IMR-90 (cell line): ENCODE measurements at regions not wholly inside any gene's neighbourhood (a gene's known extent, or its start where the extent isn't known, plus 50 kb on each side); places are given as distances from the start of the nearest gene placed in this dataset.
"Not testable (repeated sequence)": the region's sequence is repeated elsewhere in the genome, so short reads cannot be mapped to it uniquely, and the experiment has no call there.

ENCODE experiments used
- BHLHE40 ChIP-seq: fragments of 150-350 bp; IDR thresholded peaks from 2 replicates; pipeline ENCODE4 v1.6.1; 2016; ENCODE audit warnings: mild to moderate bottlenecking, low read depth, low read length
- CTCF ChIP-seq: conservative IDR thresholded peaks from 2 replicates; pipeline ENCODE4 v1.5.1; 2012; ENCODE audit warnings: mild to moderate bottlenecking, low read depth, low read length, improper control_type of control experiment
- ELK1 ChIP-seq: fragments of 150-350 bp; IDR thresholded peaks from 2 replicates; pipeline ENCODE4 v1.6.1; 2016; ENCODE audit warnings: low read depth, mild to moderate bottlenecking, low read length, moderate library complexity, borderline replicate concordance
- FOS ChIP-seq: fragments of 150-350 bp; IDR thresholded peaks from 2 replicates; pipeline ENCODE4 v1.6.1; 2016; ENCODE audit warnings: low read depth, low read length
- MAFK ChIP-seq: IDR thresholded peaks from 2 replicates; pipeline ENCODE4 v1.6.1; 2012; ENCODE audit warnings: low read depth, low read length, improper control_type of control experiment
- MXI1 ChIP-seq: IDR thresholded peaks from 2 replicates; pipeline ENCODE4 v1.6.1; 2012; ENCODE audit warnings: low read depth, mild to moderate bottlenecking, low read length, moderate library complexity, borderline replicate concordance
- POLR2A ChIP-seq: IDR thresholded peaks from 2 replicates; pipeline ENCODE4 v1.6.1; 2012; ENCODE audit warnings: mild to moderate bottlenecking, low read depth, low read length
- RAD21 ChIP-seq: IDR thresholded peaks from 2 replicates; pipeline ENCODE4 v1.6.1; 2012; ENCODE audit warnings: low read length, improper control_type of control experiment
- RCOR1 ChIP-seq: IDR thresholded peaks from 2 replicates; pipeline ENCODE4 v1.6.1; 2012; ENCODE audit warnings: mild to moderate bottlenecking, low read length, improper control_type of control experiment; ENCODE audit not compliant: insufficient replicate concordance
- RFX5 ChIP-seq: IDR thresholded peaks from 2 replicates; pipeline ENCODE4 v1.8.0; 2012; ENCODE audit warnings: low read depth, mild to moderate bottlenecking, low read length, moderate library complexity
- USF2 ChIP-seq: fragments of 150-350 bp; IDR thresholded peaks from 2 replicates; pipeline ENCODE4 v1.6.1; 2017; ENCODE audit warnings: mild to moderate bottlenecking, antibody characterized with exemption, low read length, low read depth

DNA sequence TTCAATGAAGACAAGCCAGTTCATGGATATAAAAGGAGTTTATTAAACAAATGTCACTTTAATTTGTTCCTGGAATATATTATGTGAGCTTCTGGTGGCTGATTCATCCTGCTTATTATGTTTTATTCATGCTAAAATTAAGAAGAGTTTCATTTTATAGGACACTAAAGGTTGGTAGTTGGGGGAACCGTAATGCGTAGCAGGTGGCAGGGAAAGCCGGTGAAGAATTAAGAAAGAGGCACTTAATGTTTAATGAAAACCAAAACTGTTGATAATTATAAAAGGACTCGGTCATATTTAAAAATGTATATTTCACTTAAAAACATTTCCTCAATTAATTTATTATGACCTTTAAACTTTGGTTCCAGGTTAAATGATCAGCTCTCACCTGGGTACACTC lies 94.3 kb downstream of the XKR3 start:
- not testable (repeated sequence) for TF ChIP-seq CTCF, BHLHE40, POLR2A, FOS, ELK1, USF2, RAD21, RCOR1, RFX5, MAFK, MXI1
